RWPE1 (cell line): ENCODE measurements at regions not wholly inside any gene's neighbourhood (a gene's known extent, or its start where the extent isn't known, plus 50 kb on each side); places are given as distances from the start of the nearest gene placed in this dataset.

Experiments
- CTCF ChIA-PET: fragments of 350-600 bp; sonication (Branson Sonifier 250); formaldehyde crosslinking; extraction: SDS; loops from one replicate; lab custom pipeline; 2021; lab: Yijun Ruan, JAX
- POLR2A ChIA-PET: fragments of 400-600 bp; formaldehyde crosslinking; extraction: SDS; loops from one replicate; lab custom pipeline; 2020; ENCODE audit warnings: antibody characterized with exemption; ENCODE audit not compliant: low non-redundant PET; lab: Yijun Ruan, JAX
- DNase-seq: peaks from one replicate; pipeline ENCODE4 v3.0.0; 2012; ENCODE audit warnings: low spot score
- H3K27ac ChIP-seq: fragments of 450-650 bp; 2 replicates; pipeline ENCODE4 v1.5.1; 2017
- CTCF ChIP-seq: fragments of 450-650 bp; conservative IDR thresholded peaks from 2 replicates; pipeline ENCODE4 v1.5.1; 2017; ENCODE audit warnings: low read depth, mild to moderate bottlenecking

- H3K27ac ChIP-seq = no peak overlapping the region
- TF ChIP-seq CTCF = no peak
- ChIA-PET CTCF (no interaction called here), POLR2A (no interaction called here)
- DNase-seq = no peak
Observed at GRCh38 chr6:30806581-30807183, 62.3 kb upstream of the IER3 start.

- no peak overlapping the region for H3K27ac ChIP-seq
- POLR2A ChIA-PET = no interaction called here
- no peak for TF ChIP-seq CTCF
- CTCF ChIA-PET = no interaction called here
- DNase-seq = no peak
Observed at GRCh38 chr6:30804333-30804732, 60.0 kb upstream of the IER3 start.

- POLR2A ChIA-PET = no interaction called here
- no peak overlapping the region for H3K27ac ChIP-seq
- CTCF ChIA-PET = no interaction called here
- no peak for TF ChIP-seq CTCF
- DNase-seq = no peak
Observed at GRCh38 chr6:30802731-30803130, 58.4 kb upstream of the IER3 start.

- H3K27ac ChIP-seq = no peak overlapping the region
- ChIA-PET CTCF (no interaction called here), POLR2A (no interaction called here)
- TF ChIP-seq CTCF = no peak
- DNase-seq = no peak
Observed at GRCh38 chr6:30801950-30802349, 57.6 kb upstream of the IER3 start.

GRCh38 chr6:30800871-30801270 lies 56.5 kb upstream of the IER3 start:
- ChIA-PET CTCF (interaction anchor here (0.9 kb wide), 1 partner anchor 70 kb away, joined by 4 read pairs; no protein-coding TSS in a partner anchor), POLR2A (no interaction called here)
- no peak for DNase-seq
- TF ChIP-seq CTCF = no peak
- no peak overlapping the region for H3K27ac ChIP-seq

GRCh38 chr6:30799210-30799609 lies 54.9 kb upstream of the IER3 start:
- no peak overlapping the region for H3K27ac ChIP-seq
- TF ChIP-seq CTCF = no peak
- no peak for DNase-seq
- CTCF ChIA-PET = no interaction called here
- POLR2A ChIA-PET = no interaction called here
